ENCODE measurements at regions not wholly inside any gene's neighbourhood (a gene's known extent, or its start where the extent isn't known, plus 50 kb on each side); places are given as distances from the start of the nearest gene placed in this dataset.

DNA sequence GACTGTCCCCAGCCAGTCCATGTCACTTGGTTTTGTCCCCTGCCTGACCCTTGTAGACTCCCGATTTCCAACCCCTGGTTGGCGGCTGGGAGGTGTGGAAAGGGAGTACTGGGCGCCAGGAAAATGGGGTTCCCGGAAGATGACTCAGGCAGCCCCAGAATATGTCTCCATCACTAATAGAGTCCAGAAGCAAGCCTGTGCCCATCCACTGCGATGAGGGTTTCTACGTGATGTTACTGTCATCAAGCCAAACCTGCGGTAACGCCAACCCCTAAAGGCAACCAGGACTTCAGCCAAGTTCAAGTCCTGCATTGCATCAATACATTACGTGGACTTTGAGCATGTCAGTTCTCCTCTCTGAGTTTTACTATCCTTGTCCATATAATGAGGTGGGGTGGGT lies 62.0 kb upstream of the TAF1B start:
- H2AFZ ChIP-seq (ENCODE audit: low read depth, low read length, poor library complexity, severe bottlenecking): no peak overlapping the region
- intact Hi-C loops (cut with micrococcal nuclease): no loop called here
- no TSS peak for BruUV-seq (replicated peaks)
- RAD21 ChIA-PET (ENCODE audit: low non-redundant PET in 1 of 2, low total read pairs in 2 of 2, uncharacterized antibody in 2 of 2, unreplicated experiment in 2 of 2): no interaction called here
- DNase-seq (ENCODE audit: low read depth, low spot score): no peak
- no peaks in the 10 kb centered on the region for H4K20me1 ChIP-seq (ENCODE audit: insufficient read depth)
- no peaks in the 10 kb centered on the region for H3K27me3 ChIP-seq (ENCODE audit: insufficient read depth, low read length)
- no peak overlapping the region for H3K27ac ChIP-seq (ENCODE audit: low read depth, low read length)
- CTCF ChIA-PET: no interaction called here
- no peak overlapping the region for H3K4me3 ChIP-seq (replicated peaks in 1 of 2; ENCODE audit: low read depth in 1 of 2, low read length in 2 of 2)
- TF ChIP-seq CBX3 (IDR thresholded peaks at IDR 0.05; ENCODE audit: low read depth) (no peak), EZH2phosphoT487 (IDR thresholded peaks at IDR 0.05; ENCODE audit: borderline replicate concordance) (no peak), EGR1 (IDR thresholded peaks at IDR 0.05; ENCODE audit: low read depth) (no peak), ELF1 (IDR thresholded peaks at IDR 0.05; ENCODE audit: borderline replicate concordance, low read depth) (no peak), POLR2A (IDR thresholded peaks at IDR 0.05; ENCODE audit: borderline replicate concordance, extremely low read depth, insufficient read depth, insufficient read length) (no peak), RAD21 (IDR thresholded peaks at IDR 0.05; ENCODE audit: low read depth) (no peak), TCF7L2 (IDR thresholded peaks at IDR 0.05; ENCODE audit: borderline replicate concordance, extremely low read depth, insufficient read depth, insufficient read length) (no peak), ZNF274 (IDR thresholded peaks at IDR 0.05; ENCODE audit: low read depth, low read length) (no peak), SRF (IDR thresholded peaks at IDR 0.05; ENCODE audit: low read depth) (no peak), POLR2AphosphoS5 (IDR thresholded peaks at IDR 0.05; ENCODE audit: low read depth, low read length) (no peak)
- TF ChIP-seq, protein P1, sequence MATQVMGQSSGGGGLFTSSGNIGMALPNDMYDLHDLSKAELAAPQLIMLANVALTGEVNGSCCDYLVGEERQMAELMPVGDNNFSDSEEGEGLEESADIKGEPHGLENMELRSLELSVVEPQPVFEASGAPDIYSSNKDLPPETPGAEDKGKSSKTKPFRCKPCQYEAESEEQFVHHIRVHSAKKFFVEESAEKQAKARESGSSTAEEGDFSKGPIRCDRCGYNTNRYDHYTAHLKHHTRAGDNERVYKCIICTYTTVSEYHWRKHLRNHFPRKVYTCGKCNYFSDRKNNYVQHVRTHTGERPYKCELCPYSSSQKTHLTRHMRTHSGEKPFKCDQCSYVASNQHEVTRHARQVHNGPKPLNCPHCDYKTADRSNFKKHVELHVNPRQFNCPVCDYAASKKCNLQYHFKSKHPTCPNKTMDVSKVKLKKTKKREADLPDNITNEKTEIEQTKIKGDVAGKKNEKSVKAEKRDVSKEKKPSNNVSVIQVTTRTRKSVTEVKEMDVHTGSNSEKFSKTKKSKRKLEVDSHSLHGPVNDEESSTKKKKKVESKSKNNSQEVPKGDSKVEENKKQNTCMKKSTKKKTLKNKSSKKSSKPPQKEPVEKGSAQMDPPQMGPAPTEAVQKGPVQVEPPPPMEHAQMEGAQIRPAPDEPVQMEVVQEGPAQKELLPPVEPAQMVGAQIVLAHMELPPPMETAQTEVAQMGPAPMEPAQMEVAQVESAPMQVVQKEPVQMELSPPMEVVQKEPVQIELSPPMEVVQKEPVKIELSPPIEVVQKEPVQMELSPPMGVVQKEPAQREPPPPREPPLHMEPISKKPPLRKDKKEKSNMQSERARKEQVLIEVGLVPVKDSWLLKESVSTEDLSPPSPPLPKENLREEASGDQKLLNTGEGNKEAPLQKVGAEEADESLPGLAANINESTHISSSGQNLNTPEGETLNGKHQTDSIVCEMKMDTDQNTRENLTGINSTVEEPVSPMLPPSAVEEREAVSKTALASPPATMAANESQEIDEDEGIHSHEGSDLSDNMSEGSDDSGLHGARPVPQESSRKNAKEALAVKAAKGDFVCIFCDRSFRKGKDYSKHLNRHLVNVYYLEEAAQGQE (IDR thresholded peaks at IDR 0.05; ENCODE audit: low read depth): no peak
- TF ChIP-seq, protein P2, sequence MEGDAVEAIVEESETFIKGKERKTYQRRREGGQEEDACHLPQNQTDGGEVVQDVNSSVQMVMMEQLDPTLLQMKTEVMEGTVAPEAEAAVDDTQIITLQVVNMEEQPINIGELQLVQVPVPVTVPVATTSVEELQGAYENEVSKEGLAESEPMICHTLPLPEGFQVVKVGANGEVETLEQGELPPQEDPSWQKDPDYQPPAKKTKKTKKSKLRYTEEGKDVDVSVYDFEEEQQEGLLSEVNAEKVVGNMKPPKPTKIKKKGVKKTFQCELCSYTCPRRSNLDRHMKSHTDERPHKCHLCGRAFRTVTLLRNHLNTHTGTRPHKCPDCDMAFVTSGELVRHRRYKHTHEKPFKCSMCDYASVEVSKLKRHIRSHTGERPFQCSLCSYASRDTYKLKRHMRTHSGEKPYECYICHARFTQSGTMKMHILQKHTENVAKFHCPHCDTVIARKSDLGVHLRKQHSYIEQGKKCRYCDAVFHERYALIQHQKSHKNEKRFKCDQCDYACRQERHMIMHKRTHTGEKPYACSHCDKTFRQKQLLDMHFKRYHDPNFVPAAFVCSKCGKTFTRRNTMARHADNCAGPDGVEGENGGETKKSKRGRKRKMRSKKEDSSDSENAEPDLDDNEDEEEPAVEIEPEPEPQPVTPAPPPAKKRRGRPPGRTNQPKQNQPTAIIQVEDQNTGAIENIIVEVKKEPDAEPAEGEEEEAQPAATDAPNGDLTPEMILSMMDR (IDR thresholded peaks at IDR 0.05 in 2 of 3, conservative IDR thresholded peaks at IDR 0.05 in 1 of 3; ENCODE audit: borderline replicate concordance in 1 of 3, insufficient read depth in 1 of 3, low read depth in 2 of 3, low read length in 2 of 3): no peak
- TF ChIP-seq, protein P3, sequence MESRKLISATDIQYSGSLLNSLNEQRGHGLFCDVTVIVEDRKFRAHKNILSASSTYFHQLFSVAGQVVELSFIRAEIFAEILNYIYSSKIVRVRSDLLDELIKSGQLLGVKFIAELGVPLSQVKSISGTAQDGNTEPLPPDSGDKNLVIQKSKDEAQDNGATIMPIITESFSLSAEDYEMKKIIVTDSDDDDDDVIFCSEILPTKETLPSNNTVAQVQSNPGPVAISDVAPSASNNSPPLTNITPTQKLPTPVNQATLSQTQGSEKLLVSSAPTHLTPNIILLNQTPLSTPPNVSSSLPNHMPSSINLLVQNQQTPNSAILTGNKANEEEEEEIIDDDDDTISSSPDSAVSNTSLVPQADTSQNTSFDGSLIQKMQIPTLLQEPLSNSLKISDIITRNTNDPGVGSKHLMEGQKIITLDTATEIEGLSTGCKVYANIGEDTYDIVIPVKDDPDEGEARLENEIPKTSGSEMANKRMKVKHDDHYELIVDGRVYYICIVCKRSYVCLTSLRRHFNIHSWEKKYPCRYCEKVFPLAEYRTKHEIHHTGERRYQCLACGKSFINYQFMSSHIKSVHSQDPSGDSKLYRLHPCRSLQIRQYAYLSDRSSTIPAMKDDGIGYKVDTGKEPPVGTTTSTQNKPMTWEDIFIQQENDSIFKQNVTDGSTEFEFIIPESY (IDR thresholded peaks at IDR 0.05; ENCODE audit: extremely low read depth, insufficient replicate concordance, low read length): no peak
- TF ChIP-seq, protein P4, sequence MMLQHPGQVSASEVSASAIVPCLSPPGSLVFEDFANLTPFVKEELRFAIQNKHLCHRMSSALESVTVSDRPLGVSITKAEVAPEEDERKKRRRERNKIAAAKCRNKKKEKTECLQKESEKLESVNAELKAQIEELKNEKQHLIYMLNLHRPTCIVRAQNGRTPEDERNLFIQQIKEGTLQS (IDR thresholded peaks at IDR 0.05): no peak
- H3K9me2 ChIP-seq (ENCODE audit: insufficient read depth): no peaks in the 10 kb centered on the region
- no peaks in the 10 kb centered on the region for H3K79me2 ChIP-seq (ENCODE audit: insufficient read depth, low read length)
- POLR2A ChIA-PET: no interaction called here
- no peaks in the 10 kb centered on the region for H3K36me3 ChIP-seq (ENCODE audit: control insufficient read depth in 1 of 2, insufficient read depth in 2 of 2, low read length in 2 of 2)
- no peaks in the 10 kb centered on the region for H3K4me1 ChIP-seq (ENCODE audit: control insufficient read depth in 1 of 2, insufficient read depth in 2 of 2, low read length in 2 of 2)
- no peak overlapping the region for H3K9ac ChIP-seq (ENCODE audit: low read length)
- no peak overlapping the region for H3K4me2 ChIP-seq (ENCODE audit: low read length)
- no peak for ATAC-seq
- no peaks in the 10 kb centered on the region for H3K9me3 ChIP-seq (ENCODE audit: control insufficient read depth in 1 of 2, insufficient read depth in 1 of 2, low read depth in 1 of 2, low read length in 2 of 2)

Data from HCT116 (cell line).